RWPE1 (cell line): ENCODE measurements at regions not wholly inside any gene's neighbourhood (a gene's known extent, or its start where the extent isn't known, plus 50 kb on each side); places are given as distances from the start of the nearest gene placed in this dataset.

Experiments
- CTCF ChIA-PET: fragments of 350-600 bp; sonication (Branson Sonifier 250); formaldehyde crosslinking; extraction: SDS; loops from one replicate; lab custom pipeline; 2021; lab: Yijun Ruan, JAX
- POLR2A ChIA-PET: fragments of 400-600 bp; formaldehyde crosslinking; extraction: SDS; loops from one replicate; lab custom pipeline; 2020; ENCODE audit warnings: antibody characterized with exemption; ENCODE audit not compliant: low non-redundant PET; lab: Yijun Ruan, JAX
- DNase-seq: peaks from one replicate; pipeline ENCODE4 v3.0.0; 2012; ENCODE audit warnings: low spot score
- H3K27ac ChIP-seq: fragments of 450-650 bp; 2 replicates; pipeline ENCODE4 v1.5.1; 2017
- TF ChIP-seq, protein P1 (sequence below): fragments of 450-650 bp; conservative IDR thresholded peaks from 2 replicates; pipeline ENCODE4 v1.5.1; 2017; ENCODE audit warnings: low read depth, mild to moderate bottlenecking

GRCh38 chr5:36414869-36415282 is 113.2 kb upstream of the RANBP3L start:
- POLR2A ChIA-PET, result interaction anchor here (0.7 to 1.0 kb wide), 2 partner anchors 26 to 276 kb away, joined by 4 to 6 read pairs; no protein-coding TSS in a partner anchor
- H3K27ac ChIP-seq, result no peak overlapping the region
- DNase-seq, result peak; percentile 58
- CTCF ChIA-PET, result interaction anchor here (0.6 to 4.2 kb wide), 17 partner anchors 18 to 1805 kb away, joined by 3 to 16 read pairs (median 4); no protein-coding TSS in a partner anchor
- TF ChIP-seq, protein P1, sequence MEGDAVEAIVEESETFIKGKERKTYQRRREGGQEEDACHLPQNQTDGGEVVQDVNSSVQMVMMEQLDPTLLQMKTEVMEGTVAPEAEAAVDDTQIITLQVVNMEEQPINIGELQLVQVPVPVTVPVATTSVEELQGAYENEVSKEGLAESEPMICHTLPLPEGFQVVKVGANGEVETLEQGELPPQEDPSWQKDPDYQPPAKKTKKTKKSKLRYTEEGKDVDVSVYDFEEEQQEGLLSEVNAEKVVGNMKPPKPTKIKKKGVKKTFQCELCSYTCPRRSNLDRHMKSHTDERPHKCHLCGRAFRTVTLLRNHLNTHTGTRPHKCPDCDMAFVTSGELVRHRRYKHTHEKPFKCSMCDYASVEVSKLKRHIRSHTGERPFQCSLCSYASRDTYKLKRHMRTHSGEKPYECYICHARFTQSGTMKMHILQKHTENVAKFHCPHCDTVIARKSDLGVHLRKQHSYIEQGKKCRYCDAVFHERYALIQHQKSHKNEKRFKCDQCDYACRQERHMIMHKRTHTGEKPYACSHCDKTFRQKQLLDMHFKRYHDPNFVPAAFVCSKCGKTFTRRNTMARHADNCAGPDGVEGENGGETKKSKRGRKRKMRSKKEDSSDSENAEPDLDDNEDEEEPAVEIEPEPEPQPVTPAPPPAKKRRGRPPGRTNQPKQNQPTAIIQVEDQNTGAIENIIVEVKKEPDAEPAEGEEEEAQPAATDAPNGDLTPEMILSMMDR, result peak; percentile 76

- no peak overlapping the region for H3K27ac ChIP-seq
- ChIA-PET POLR2A (no interaction called here), CTCF (interaction anchor here (0.6 to 4.2 kb wide), 4 partner anchors 87 to 279 kb away, joined by 3 to 16 read pairs (median 7); no protein-coding TSS in a partner anchor)
- TF ChIP-seq, protein P1, result no peak
- DNase-seq, result no peak
Measured at GRCh38 chr5:36416605-36417004, 114.9 kb upstream of the RANBP3L start.

DNA sequence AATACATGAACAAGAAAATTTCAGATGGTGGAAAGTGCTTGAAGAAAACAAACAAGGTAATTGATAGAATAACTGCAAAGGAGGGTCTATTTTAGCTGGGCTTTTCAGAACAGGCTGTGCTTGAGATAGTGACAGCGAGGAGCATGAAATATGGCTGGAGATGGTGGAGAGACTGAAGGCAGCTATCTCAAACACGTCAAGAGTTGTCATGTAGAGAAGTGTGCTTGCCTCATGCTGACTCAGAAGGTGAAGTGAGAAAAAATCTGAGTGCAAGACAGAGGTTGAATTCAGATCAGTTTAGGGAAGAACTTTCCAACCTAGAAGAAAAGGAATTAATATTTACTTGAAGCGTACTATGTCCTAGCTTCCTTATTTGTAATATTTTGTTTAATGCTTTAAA is 115.5 kb upstream of the RANBP3L start:
- TF ChIP-seq, protein P1, result no peak
- POLR2A ChIA-PET, result no interaction called here
- H3K27ac ChIP-seq, result no peak overlapping the region
- DNase-seq, result no peak
- CTCF ChIA-PET, result interaction anchor here (0.6 to 4.2 kb wide), 7 partner anchors 42 to 291 kb away, joined by 3 to 16 read pairs (median 6); no protein-coding TSS in a partner anchor

DNA sequence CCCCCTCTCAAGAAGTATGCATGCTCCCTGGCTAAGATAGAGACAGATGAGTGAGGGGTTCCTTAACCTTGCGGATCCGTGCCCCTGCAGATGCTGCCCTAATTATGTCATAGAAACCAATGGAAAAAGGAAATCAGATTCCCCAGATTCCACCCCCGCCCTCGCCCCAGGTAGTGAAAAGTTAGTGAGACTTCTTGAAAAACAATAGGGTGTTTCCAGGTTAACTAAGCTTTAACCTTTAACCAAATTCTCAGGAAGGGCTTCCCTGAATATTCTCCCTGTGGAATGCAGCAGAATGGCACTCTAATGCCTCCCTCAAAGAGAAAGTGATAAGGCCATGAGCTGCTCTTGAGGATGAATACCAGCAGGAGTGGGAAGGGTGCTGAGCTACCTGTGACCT is 116.0 kb upstream of the RANBP3L start:
- no peak overlapping the region for H3K27ac ChIP-seq
- no peak for DNase-seq
- POLR2A ChIA-PET, result no interaction called here
- TF ChIP-seq, protein P1, result no peak
- CTCF ChIA-PET, result interaction anchor here (0.6 to 4.2 kb wide), 9 partner anchors 41 to 358 kb away, joined by 3 to 16 read pairs (median 4); no protein-coding TSS in a partner anchor

DNA sequence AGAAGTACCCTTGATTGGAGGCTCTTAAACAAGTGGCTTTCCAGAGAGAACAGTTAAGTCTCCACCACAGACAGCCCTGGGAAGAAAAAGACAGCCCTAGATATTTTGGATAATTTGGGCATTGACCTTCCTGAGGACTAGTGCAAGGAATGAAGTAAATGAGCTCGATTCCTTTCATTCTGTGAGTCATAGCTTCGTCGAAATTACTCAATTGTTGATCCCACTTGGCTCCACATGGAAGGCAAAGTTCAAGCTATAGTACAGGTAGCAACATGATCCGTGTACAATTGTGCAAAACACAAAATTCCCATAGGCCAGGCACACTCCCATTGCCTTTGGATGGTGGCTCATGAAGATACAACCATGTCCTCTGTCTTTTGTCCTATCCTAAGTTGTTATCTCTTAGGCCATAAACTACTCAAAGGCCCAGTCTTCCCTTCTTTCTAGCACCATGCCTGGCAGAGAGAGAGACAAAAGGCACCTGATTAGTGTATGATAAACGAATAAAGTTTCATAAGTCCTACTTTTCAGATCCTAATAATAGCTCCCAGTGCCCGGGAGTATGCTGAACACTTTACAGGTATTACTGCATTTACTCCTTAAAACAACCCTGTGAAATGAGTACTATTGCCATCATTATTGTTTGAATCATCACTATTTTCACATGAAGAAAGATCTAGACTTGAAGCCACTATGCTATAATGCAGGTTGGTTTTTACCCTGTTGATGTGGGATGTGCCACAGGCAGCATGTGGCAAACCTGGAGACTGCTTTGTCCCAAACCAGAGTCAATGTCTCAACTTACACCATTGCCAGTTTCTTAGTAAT is 116.7 kb upstream of the RANBP3L start:
- DNase-seq, result peak; percentile 73

GRCh38 chr5:36421256-36421655 is 119.6 kb upstream of the RANBP3L start:
- POLR2A ChIA-PET, result no interaction called here
- H3K27ac ChIP-seq, result no peak overlapping the region
- no peak for DNase-seq
- TF ChIP-seq, protein P1, result no peak
- CTCF ChIA-PET, result interaction anchor here (0.8 kb wide), 1 partner anchor 275 kb away, joined by 3 read pairs; no protein-coding TSS in a partner anchor

More for the DNA sequence above, 116.7 kb upstream of the RANBP3L start:
- H3K27ac ChIP-seq, result no peak overlapping the region
- CTCF ChIA-PET, result interaction anchor here (0.6 to 4.2 kb wide), 7 partner anchors 74 to 359 kb away, joined by 3 to 16 read pairs (median 6); no protein-coding TSS in a partner anchor
- POLR2A ChIA-PET, result interaction anchor here (0.5 kb wide), 1 partner anchor 161 kb away, joined by 3 read pairs; no protein-coding TSS in a partner anchor
- TF ChIP-seq, protein P1, result no peak
